Left hindlimb (tissue), 1 donor: ENCODE measurements at regions not wholly inside any gene's neighbourhood (a gene's known extent, or its start where the extent isn't known, plus 50 kb on each side); places are given as distances from the start of the nearest gene placed in this dataset.
"Not testable (repeated sequence)": the region's sequence is repeated elsewhere in the genome, so short reads cannot be mapped to it uniquely, and the experiment has no call there.

ENCODE experiments used
- DNase-seq: peaks from one replicate; pipeline ENCODE4 v3.0.0-alpha.2; 2018

- no peak for DNase-seq
These were observed 149.1 kb upstream of the PIK3R1 start for GRCh38 chr5:68066277-68066955.

GRCh38 chr5:68065321-68065720 lies 150.2 kb upstream of the PIK3R1 start:
- DNase-seq: not testable (repeated sequence)

DNA sequence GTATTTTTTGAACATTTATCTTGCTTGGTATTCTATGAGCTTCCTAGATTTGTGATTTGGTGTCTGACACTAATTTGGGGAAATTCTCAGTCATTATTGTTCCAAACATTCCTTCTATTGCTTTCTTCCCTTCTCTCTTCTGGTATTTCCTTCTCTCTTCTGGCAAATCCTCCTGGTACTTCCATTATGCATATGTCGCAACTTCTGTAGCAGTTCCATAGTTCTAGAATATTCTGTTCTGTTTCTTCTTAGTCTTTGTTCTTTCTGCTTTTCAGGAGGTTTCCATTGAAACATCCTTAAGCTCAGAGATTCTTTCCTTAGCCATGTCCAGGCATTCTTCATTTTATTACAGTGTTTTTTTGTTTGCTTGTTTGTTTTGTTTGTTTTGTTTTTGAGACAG lies 155.2 kb upstream of the PIK3R1 start:
- DNase-seq: no peak

- DNase-seq: no peak
These were observed 158.4 kb upstream of the PIK3R1 start for GRCh38 chr5:68057191-68057590.

DNA sequence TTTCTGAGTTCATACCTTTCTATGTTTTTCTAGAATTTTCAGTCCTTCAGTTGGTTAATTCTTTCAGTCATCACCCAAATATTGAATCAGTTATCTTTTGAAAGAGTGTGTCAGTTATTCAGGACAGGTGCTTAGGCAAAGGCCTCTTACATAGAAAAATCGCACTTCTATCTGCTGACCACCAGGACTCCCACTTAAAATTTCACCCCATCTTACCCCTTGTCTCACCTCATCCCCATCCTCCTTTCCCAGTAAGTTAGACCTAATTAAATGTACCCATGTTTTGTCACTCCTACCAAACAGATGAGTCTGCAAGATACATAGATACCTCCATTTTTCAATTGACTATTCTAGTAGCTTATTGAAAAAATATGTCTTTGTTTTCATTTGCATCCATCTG lies 159.9 kb upstream of the PIK3R1 start:
- DNase-seq: no peak

- no peak for DNase-seq
These were observed 160.9 kb upstream of the PIK3R1 start for GRCh38 chr5:68054638-68055037.

DNA sequence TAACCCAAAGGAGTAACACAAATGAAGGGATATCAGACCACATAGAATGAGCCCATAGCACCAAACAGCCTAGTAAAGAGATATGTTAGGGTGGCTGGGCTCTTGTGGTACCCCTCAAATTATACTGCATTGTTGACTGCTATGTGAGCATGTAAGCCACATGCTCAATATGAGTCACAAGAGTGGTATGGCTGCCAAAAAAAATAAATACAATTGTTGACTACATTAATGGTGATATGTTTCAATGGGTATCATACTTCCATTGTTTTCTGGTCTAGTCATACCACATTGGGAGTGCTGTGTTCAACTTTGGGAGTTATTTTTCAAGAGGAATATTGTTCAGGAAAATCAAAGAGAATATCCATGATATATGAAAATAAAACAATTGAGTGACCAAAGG lies 162.4 kb upstream of the PIK3R1 start:
- no peak for DNase-seq

GRCh38 chr5:68049053-68049713 lies 166.4 kb upstream of the PIK3R1 start:
- no peak for DNase-seq

GRCh38 chr5:68048516-68048915 lies 167.0 kb upstream of the PIK3R1 start:
- DNase-seq: no peak

DNA sequence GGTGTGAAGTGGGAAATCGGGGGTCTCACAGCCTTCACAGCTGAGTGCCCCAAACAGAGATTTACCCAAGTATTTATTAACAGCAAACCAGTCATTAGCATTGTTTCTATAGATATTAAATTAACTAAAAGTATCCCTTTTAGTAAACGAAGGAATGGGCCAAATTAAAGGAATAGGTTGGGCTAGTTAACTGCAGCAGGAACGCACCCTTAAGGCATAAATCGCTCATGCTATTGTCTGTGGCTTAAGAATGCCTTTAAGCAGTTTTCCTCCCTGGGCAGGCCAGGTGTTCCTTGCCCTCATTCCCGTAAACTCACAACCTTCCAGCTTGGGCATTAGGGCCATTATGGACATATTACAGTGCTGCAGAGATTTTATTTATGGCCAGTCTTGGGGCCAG lies 167.5 kb upstream of the PIK3R1 start:
- DNase-seq: not testable (repeated sequence)

GRCh38 chr5:68047035-68047434 lies 168.5 kb upstream of the PIK3R1 start:
- DNase-seq: no peak

DNA sequence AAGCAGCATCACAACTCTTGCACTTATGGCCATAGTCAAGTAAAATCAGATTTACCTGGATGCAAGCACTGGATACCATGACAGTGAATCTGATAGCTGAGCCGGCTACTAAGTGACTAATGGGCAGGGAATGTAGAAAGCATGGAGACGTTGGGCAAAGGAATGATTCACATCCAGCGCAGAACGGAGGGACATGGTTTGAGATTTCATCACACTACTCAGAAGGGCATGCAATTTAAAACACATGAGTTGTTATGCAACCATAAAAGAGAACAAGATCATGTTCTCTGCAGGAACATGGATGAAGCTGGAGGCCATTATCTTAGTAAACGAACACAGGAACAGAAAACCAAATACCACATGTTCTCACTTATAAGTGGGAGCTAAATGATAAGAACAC lies 169.1 kb upstream of the PIK3R1 start:
- no peak for DNase-seq

DNA sequence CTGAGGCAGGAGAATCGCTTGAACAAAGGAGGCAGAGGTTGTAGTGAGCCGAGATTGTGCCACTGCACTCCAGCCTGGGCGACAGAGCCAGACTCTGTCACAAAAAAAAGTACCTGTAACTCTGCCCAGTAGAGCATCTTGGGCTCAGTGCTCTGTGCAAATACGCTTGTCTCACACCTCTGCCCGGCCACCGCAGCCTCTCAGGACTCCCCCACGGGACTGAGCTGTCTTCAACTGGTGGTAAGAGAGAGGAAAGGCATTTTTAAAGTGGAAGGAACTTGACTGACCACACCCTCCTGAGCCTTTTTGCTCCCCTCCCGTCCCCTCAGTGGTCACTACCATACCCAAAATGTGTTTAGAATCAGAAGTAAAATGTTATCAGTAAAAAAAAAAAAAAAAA lies 174.3 kb upstream of the PIK3R1 start:
- DNase-seq: no peak

DNA sequence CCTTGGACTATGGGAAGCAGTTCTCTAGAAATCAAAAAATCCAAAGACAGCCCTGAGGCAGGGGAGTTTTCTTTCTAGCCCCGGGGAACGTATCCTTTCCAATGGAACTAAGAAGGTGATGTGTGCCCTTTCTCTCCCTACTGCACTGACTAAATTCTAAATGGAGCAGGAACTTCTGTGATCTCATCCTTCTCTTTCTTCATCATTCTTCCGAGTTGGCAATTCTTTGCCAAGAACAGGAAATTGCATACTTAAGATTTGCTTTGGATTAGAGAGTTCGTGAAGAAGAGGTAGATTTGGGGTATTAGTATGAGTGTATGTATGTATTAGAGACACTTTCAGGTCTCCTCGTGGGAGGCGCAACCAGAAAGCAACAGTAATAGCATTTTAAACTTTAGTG lies 178.0 kb upstream of the PIK3R1 start:
- no peak for DNase-seq

- no peak for DNase-seq
These were observed 181.5 kb upstream of the PIK3R1 start for GRCh38 chr5:68033961-68034571.

- no peak for DNase-seq
These were observed 182.5 kb upstream of the PIK3R1 start for GRCh38 chr5:68033029-68033428.

DNA sequence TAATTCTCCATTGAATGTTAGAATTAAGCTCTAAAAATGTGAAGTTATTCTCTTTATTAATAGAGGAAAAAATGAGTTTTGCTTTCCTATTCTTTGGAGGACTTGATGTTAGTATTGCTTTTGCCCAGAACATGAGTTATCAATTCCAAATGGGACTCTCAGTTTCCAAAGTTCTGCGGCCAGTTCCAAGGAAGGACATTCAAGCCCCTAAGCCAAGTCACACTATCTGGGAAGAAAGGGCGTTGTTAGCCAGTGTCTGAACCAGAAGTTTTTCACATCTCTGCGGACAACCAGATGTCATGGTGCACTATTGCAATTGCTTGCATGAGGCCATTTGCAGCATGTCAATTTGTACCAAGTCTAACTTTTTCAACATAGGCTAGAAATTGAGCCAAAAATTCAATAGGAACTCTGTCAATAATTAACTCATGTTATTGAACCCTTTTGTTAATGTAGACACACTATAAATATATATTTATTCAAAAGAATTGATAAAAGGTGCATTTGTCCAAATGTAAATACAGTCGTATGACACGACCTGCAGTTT lies 183.3 kb upstream of the PIK3R1 start:
- DNase-seq: no peak

GRCh38 chr5:68028131-68028727 lies 187.3 kb upstream of the PIK3R1 start:
- no peak for DNase-seq

- peak; percentile 52 for DNase-seq
These were observed 188.0 kb upstream of the PIK3R1 start for GRCh38 chr5:68027519-68027918.

DNA sequence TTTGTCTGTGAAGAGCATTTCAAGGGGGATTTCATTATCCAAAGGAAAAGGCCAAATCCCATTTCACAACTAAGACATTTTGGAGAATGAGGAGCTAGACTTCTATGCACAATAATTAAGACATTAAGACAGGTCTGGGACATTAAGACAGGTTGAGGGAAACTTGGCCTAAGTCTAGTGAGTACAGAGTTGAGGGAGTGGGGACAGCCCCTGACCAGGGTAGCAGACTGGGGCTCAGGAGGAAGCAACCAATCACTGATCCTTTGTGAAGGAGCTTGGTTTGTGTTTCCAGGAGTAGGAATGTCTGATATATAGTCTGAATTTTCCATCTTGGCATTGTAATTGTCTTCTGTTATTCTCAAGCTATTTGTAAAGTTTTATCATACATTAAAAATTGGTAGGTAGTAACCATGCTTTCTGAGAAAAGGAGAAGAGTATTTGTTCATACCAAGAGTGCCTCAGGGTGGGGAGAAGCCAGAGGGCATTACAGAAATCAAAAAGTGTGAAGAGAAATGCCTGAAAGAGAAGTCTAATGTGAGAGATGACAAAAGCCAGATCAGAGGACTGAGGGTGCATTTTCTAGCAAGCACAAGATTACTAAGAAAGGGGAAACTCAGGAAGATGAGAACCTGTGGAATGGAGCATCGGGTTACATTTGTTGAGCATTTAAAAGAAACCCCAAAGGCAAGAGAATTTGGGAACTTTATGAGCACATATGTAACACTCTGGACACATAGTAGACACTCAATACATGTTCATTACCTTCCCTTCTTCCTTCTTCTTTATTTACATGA lies 189.3 kb upstream of the PIK3R1 start:
- DNase-seq: no peak

- DNase-seq: no peak
These were observed 191.1 kb upstream of the PIK3R1 start for GRCh38 chr5:68024426-68024825.

- no peak for DNase-seq
These were observed 193.6 kb upstream of the PIK3R1 start for GRCh38 chr5:68021916-68022315.

- DNase-seq: no peak
These were observed 194.3 kb upstream of the PIK3R1 start for GRCh38 chr5:68021227-68021626.
